ENCODE measurements at regions not wholly inside any gene's neighbourhood (a gene's known extent, or its start where the extent isn't known, plus 50 kb on each side); places are given as distances from the start of the nearest gene placed in this dataset.

DNA sequence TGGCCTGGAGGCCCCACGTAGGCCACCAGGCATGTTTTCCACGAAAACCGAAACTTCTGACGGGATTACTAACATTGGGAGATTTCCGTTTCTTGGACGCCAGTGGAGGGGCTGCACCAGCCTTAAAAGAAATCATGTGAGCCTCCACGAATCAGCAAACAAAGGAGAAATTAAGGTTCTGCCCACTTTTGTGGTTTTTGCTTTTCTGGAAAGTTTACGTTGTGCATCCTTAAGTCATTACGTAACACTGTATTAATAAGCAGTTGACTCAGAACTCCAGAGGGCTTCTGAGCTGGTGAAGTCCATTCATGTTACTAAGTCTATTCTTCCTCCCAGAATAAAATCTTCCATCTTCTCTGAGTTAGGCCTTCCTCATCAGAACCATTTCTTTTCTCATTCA, 168.5 kb downstream of the PSMG1 start:
- no peak for ATAC-seq
- no peaks in the 10 kb centered on the region for H3K4me1 Mint-ChIP-seq
- H3K4me3 Mint-ChIP-seq, result no peak overlapping the region
- H3K36me3 Mint-ChIP-seq (ENCODE audit: low read depth), result no peaks in the 10 kb centered on the region
- DNase-seq, result no peak
- peaks cover 13% of the 10 kb centered on the region for H3K27me3 Mint-ChIP-seq
- no peaks in the 10 kb centered on the region for H3K9me3 ChIP-seq (ENCODE audit: control insufficient read depth, low read length, poor library complexity, severe bottlenecking)
- no peak overlapping the region for H3K27ac Mint-ChIP-seq

DNA sequence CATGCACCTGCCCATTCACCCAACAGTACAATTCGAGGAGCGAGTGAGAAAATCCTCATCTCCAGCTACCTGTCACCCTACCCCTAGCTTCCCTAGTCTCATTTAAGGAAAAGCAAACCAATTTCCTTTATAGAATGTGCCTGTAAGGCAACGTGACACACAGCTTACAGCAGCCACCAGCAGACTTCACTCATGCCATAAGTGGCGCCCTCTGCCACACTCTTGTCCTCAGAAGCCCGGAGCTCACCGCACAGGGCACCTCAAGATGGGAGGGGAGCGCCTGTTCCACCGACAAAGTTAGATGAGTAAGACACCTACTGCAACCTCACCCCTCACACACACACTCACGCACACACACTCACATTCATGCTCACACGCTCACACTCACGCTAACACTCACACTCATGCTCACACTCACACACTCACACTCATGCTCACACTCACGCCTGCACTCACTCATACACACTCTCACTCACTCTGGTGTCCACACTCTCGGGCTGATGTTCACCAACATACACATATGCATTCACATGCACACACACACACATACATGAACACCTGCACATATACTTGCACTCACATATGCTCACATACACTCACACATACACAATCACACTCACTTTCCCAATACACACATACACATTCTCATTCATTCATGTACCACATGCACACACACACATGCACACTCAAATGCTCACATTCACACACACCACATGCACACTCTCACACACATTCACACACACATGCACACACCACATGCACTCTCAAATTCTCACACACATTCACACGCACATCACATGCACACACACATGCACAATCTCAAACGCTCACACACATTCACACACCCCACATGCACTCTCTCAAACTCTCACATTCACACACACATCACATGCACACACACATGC, 170.7 kb downstream of the PSMG1 start:
- Mint-ChIP-seq H3K36me3 (ENCODE audit: low read depth) (no peaks in the 10 kb centered on the region), H3K4me1 (no peaks in the 10 kb centered on the region), H3K27me3 (peaks cover 13% of the 10 kb centered on the region), H3K4me3 (no peak overlapping the region), H3K27ac (no peak overlapping the region)
- ATAC-seq (no peak), DNase-seq (no peak)
- no peaks in the 10 kb centered on the region for H3K9me3 ChIP-seq (ENCODE audit: control insufficient read depth, low read length, poor library complexity, severe bottlenecking)

DNA sequence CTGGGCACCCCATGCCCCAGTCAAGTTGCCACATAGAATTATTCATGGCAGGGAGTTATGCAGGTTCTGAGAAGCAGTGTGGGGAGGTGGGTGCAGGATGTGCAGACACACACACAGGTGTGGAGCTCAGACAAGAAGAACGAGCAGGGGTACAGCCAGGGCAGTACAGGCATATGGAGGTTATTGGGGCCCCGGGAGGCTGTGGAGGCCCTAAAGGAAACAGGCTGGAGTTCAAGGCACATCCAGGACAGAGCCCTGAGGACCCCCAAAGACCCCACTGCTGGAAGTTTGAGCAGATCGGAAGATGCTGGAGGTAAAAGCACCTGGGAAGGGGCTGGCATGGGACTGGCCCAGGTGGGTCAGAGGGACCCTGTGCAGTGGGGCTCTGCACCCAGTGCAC, 171.3 kb downstream of the PSMG1 start:
- no peaks in the 10 kb centered on the region for H3K9me3 ChIP-seq (ENCODE audit: control insufficient read depth, low read length, poor library complexity, severe bottlenecking)
- Mint-ChIP-seq H3K4me3 (no peak overlapping the region), H3K36me3 (ENCODE audit: low read depth) (no peaks in the 10 kb centered on the region), H3K27ac (no peak overlapping the region), H3K4me1 (no peaks in the 10 kb centered on the region), H3K27me3 (peaks cover 13% of the 10 kb centered on the region)
- DNase-seq (no peak), ATAC-seq (no peak)

DNA sequence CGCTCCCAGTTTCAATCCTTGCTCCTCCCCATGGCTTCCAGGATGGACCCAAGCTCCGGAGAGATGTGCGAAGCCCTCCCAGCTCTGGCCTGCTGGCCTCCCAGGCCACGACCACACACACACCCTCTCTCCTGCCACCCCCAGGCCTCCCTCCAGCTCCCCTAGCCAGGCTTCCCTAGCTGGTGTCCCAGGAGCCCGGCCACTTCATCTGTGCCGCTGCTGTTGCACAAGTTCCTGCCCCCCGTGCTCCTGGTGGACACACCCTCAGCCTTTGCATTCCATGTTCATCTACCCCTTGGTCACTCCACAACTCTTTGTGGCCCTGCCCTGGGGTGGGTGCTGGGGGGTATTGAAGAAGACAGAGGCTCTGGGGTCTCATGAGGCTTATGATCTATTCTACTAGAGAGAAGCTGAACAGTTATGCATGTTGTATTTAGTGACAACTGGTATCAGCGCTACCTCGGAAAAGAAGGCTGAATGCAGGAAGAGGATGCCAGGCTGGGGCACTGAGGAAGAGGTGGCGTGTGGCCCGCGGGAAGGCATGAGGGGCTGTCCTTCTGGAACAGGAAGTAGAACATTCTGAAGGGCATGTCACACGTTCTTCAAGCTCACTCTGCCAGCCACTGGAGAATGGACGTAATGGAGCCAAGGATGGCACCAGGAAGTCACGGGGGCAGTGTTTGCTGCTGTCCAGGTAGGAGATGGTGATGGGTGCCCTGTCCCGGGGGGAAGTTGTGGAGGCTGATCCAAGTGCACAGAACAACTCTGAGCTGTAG, 172.4 kb downstream of the PSMG1 start:
- DNase-seq (no peak), ATAC-seq (no peak)
- H3K27me3 Mint-ChIP-seq, result peaks cover 13% of the 10 kb centered on the region
- H3K4me1 Mint-ChIP-seq, result no peaks in the 10 kb centered on the region
- no peaks in the 10 kb centered on the region for H3K36me3 Mint-ChIP-seq (ENCODE audit: low read depth)
- H3K27ac Mint-ChIP-seq, result no peak overlapping the region
- H3K9me3 ChIP-seq (ENCODE audit: control insufficient read depth, low read length, poor library complexity, severe bottlenecking), result no peaks in the 10 kb centered on the region
- no peak overlapping the region for H3K4me3 Mint-ChIP-seq

DNA sequence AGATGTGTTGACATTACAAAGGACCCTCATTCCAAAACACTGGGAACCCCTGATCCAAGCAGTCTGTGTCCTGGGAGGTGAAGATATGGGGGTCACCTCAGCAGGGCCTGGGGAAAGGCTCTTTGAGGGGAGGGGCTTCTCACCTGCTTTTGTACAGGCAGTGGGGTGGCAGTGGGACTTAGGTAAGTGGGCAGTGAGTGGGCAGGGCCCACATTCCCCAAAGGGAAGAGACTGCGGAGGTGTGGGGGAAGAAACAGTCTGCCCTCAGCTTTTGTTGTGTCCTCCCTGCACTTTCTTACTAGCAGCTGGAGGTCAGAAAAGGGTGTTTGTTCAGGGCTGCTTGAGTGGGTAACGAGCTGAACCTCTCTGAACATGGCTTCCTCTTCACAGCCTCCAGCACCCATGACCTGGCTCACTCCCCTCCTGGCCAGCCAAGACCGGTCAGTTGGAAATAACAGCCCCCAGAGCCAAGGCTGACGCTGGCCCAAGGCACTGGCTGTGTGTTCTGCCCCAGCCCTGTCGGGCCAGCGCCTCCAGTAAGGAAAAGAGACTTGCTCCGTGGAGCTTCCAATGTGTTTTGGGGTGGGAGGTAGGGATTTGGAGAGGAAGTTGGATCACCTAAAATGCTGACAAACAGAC, 173.5 kb downstream of the PSMG1 start:
- Mint-ChIP-seq H3K4me1 (peaks cover 2% of the 10 kb centered on the region), H3K36me3 (ENCODE audit: low read depth) (no peaks in the 10 kb centered on the region), H3K27ac (no peak overlapping the region), H3K4me3 (no peak overlapping the region), H3K27me3 (peaks cover 13% of the 10 kb centered on the region)
- no peaks in the 10 kb centered on the region for H3K9me3 ChIP-seq (ENCODE audit: control insufficient read depth, low read length, poor library complexity, severe bottlenecking)
- DNase-seq, result no peak
- no peak for ATAC-seq

DNA sequence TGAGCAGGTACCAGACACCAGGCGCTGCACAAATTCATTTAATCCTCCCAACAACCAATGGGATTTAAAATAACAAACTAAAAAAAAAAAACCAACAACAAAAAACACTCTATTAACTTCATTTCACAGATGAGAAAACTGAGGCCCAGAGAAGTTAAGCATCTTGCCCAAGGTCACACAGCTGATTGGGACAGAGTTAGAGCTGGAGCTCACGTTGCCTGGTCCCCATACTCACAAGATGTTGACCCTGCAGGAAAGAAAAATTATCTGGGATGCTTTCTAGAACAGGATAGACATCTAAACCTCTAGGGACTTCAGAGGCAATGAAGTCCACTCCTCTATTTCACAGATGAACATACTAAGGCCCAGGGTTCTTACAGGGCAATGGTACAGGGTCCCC, 175.3 kb downstream of the PSMG1 start:
- H3K27ac Mint-ChIP-seq, result no peak overlapping the region
- DNase-seq (no peak), ATAC-seq (no peak)
- H3K4me1 Mint-ChIP-seq, result peaks cover 2% of the 10 kb centered on the region
- peaks cover 13% of the 10 kb centered on the region for H3K27me3 Mint-ChIP-seq
- no peaks in the 10 kb centered on the region for H3K9me3 ChIP-seq (ENCODE audit: control insufficient read depth, low read length, poor library complexity, severe bottlenecking)
- no peak overlapping the region for H3K4me3 Mint-ChIP-seq
- no peaks in the 10 kb centered on the region for H3K36me3 Mint-ChIP-seq (ENCODE audit: low read depth)

DNA sequence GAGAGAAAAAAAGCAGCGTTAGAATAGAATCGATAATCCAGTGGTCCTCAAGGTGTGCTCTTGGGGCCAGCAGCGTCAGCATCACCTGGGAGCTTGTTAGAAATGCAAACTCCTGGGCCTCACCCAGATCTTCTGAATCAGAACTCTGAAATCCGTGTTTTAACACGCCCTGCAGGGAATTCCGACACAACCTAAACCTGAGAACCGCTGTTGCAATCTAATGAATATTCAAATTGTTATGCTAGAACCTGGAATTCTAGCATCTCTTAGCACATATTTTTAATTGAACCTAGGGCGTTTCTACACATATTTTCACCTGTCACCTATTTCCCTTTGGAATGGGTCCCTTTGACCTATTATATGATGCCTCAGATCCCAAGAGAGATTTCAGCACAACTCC, 175.7 kb downstream of the PSMG1 start:
- ATAC-seq, result no peak
- Mint-ChIP-seq H3K27ac (no peak overlapping the region), H3K4me3 (no peak overlapping the region), H3K27me3 (peaks cover 13% of the 10 kb centered on the region), H3K4me1 (peaks cover 2% of the 10 kb centered on the region), H3K36me3 (ENCODE audit: low read depth) (no peaks in the 10 kb centered on the region)
- H3K9me3 ChIP-seq (ENCODE audit: control insufficient read depth, low read length, poor library complexity, severe bottlenecking), result no peaks in the 10 kb centered on the region
- DNase-seq, result no peak

DNA sequence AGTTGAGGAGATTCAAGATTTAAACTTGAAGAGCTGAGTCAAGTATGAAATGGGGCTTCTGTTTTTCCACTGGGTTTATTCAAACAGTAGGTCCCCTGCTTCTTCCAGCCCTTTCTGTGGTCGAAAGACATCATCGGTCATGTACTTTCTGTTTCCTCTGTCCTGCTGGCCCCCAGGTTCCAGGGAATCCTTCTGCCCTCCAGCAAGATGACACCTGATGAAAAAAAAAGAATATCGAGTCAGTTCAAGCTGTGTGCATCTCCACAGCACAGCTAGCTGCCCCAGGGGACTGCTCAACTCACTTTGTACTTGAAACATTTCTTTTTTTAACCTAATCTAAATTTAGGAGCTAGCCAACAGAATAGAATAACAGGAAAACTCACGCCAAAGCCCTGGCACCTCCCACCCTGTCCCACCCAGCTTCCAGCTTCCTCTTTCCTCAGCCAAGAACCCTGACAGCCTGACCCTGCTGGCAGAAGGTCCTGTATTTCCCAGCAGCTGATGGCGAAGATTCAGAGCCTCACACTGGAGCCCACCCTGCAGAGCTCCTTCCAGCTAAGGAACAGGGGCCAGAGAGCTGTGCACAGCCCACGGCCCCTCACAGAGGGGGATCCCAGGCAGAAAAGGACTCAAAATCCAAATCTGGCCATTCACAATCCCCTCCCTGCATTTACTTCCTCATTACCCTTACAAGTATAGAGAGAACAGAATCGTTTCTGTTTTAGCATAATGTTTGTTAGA, 176.5 kb downstream of the PSMG1 start:
- Mint-ChIP-seq H3K4me3 (no peak overlapping the region), H3K27ac (no peak overlapping the region), H3K36me3 (ENCODE audit: low read depth) (no peaks in the 10 kb centered on the region), H3K27me3 (peaks cover 13% of the 10 kb centered on the region), H3K4me1 (peaks cover 2% of the 10 kb centered on the region)
- H3K9me3 ChIP-seq (ENCODE audit: control insufficient read depth, low read length, poor library complexity, severe bottlenecking), result no peaks in the 10 kb centered on the region
- no peak for ATAC-seq
- DNase-seq, result no peak

DNA sequence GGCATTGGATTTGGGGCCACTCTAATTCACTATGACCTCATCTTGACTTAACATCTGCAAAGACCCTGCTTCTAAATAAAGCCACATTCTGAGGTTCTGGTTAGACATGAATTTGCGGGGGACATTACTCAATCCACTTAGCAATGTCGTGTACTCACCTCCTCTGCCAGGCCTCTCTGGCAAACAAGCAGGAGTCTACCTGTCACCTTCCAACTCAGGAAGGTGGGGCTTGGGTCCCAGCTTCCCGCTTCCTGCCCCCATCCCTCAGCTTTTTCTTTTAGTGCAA, 177.8 kb downstream of the PSMG1 start:
- Mint-ChIP-seq H3K4me1 (peaks cover 2% of the 10 kb centered on the region), H3K36me3 (ENCODE audit: low read depth) (peaks cover 3% of the 10 kb centered on the region), H3K4me3 (no peak overlapping the region), H3K27me3 (peaks cover 9% of the 10 kb centered on the region), H3K27ac (no peak overlapping the region)
- DNase-seq (no peak), ATAC-seq (no peak)
- no peaks in the 10 kb centered on the region for H3K9me3 ChIP-seq (ENCODE audit: control insufficient read depth, low read length, poor library complexity, severe bottlenecking)

DNA sequence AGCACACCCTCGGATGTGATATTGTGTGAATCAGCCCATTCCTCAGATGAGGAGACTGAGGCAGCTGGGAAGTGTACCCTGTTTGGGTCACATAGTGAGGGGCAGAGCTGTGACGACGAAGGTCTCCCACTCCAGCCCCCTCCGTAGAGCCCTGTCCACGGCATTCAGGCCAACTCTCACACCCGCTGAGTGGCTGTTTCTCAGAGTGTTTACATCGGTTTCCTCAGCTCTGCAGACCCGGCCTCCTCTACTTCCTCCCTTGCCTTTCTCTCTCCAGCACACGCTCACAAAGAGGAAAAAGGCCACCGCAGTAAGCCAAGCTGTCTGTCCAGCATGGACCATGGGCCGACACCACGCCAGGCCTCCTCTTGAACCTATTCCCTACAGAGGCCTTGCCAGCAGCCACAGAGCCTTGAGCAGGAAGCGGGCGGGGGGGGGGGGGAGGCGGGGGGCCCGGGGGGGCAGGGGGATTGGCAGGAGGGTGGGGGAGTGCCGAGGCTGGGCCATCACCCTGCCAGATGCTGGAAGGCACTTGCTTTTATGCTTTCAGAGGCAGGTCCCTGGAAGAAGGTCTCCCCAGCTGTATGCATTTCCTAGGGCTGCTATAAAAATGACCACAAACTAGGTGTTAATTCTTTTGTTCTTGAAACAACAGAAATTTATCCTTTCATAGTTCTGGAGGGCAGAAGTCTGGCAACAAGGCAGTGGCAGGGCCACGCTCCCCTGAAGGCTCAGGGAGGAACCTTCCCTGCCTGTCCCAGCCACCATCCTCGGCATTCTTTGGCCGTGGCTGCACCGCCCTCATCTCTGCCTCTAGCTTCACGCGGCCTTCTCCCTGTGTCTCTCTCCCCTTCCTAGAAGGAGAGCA, 178.4 kb downstream of the PSMG1 start:
- ATAC-seq, result peak; percentile 25
- Mint-ChIP-seq H3K27me3 (peaks cover 15% of the 10 kb centered on the region), H3K4me3 (peak overlapping the region; percentile 49), H3K27ac (peak overlapping the region; percentile 24), H3K4me1 (peaks cover 2% of the 10 kb centered on the region), H3K36me3 (ENCODE audit: low read depth) (peaks cover 3% of the 10 kb centered on the region)
- no peaks in the 10 kb centered on the region for H3K9me3 ChIP-seq (ENCODE audit: control insufficient read depth, low read length, poor library complexity, severe bottlenecking)
- DNase-seq, result no peak

DNA sequence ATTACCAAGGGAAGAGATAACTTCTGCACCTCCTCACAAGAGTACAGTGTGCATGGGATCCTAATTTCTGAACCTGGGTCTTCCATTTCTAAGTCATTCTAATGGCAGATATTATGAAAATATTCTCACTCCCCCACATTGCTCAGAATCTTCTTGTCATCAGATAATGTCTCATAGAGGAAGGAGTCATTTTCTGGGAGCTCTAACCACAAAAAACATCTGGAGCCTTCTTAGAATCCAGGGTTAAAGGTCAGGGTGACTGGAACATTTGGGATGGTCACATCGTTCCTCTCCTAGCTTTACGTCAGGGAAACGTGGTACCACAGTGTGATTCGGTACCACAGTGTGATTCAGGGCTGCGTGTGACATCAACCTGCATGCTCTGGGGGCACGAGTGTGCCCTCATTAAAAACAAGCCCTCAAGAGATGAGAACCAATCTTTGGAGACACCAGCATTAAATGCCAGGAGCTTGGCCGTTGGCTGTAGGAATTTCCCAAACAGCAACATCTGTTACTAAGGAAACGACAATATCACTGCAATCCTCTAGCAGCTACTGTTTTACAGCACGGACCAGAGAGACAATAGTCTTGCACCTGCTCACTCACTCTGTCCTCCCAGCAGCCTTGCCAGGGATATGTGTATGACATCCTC, 179.1 kb downstream of the PSMG1 start:
- no peaks in the 10 kb centered on the region for H3K9me3 ChIP-seq (ENCODE audit: control insufficient read depth, low read length, poor library complexity, severe bottlenecking)
- Mint-ChIP-seq H3K27me3 (peaks cover 22% of the 10 kb centered on the region), H3K4me3 (peak overlapping the region; percentile 49), H3K4me1 (peaks cover 2% of the 10 kb centered on the region), H3K36me3 (ENCODE audit: low read depth) (peaks cover 3% of the 10 kb centered on the region), H3K27ac (peak overlapping the region; percentile 24)
- no peak for ATAC-seq
- no peak for DNase-seq

DNA sequence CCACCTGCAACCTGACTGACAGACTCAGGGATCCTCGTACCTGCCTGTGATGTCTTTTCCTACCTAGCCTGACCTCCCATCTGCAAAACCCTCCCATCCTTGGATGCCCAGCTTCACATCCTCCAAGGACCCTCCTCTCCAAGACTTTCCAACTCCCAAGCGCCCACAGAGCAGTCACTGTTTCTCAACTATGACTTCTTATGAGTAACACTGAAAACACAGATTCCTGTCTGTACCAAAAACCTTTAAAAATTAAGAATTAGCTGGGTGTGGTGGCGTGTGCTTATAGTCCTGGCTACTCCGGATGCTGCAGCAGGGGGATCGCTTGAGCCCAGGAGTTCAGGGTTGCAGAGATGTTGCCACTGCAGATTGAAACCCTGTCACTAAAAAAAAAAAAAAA, 181.9 kb downstream of the PSMG1 start:
- ATAC-seq (no peak), DNase-seq (no peak)
- Mint-ChIP-seq H3K4me3 (no peak overlapping the region), H3K27me3 (peaks cover 33% of the 10 kb centered on the region), H3K27ac (no peak overlapping the region), H3K36me3 (ENCODE audit: low read depth) (peaks cover 3% of the 10 kb centered on the region), H3K4me1 (peaks cover 2% of the 10 kb centered on the region)
- H3K9me3 ChIP-seq (ENCODE audit: control insufficient read depth, low read length, poor library complexity, severe bottlenecking), result no peaks in the 10 kb centered on the region
